Fibroblast of lung (primary cell): ENCODE measurements at regions not wholly inside any gene's neighbourhood (a gene's known extent, or its start where the extent isn't known, plus 50 kb on each side); places are given as distances from the start of the nearest gene placed in this dataset.

Source experiments
- EZH2 ChIP-seq: IDR thresholded peaks from 2 replicates; pipeline ENCODE4 v1.5.1; 2012; ENCODE audit warnings: low read length, control low read depth, mild to moderate bottlenecking; ENCODE audit errors: missing control alignments
- TF ChIP-seq, protein P1 (sequence below), 2 donors: IDR thresholded peaks in 1 of 2; conservative IDR thresholded peaks in 1 of 2; 1 replicate in 1 of 2; 2 replicates in 1 of 2; pipeline ENCODE4 v1.5.1; 2011 to 2012; ENCODE audit warnings: low read length in 2 of 2, control low read depth in 1 of 2, inconsistent platforms in 1 of 2, low read depth in 1 of 2, mild to moderate bottlenecking in 1 of 2

DNA sequence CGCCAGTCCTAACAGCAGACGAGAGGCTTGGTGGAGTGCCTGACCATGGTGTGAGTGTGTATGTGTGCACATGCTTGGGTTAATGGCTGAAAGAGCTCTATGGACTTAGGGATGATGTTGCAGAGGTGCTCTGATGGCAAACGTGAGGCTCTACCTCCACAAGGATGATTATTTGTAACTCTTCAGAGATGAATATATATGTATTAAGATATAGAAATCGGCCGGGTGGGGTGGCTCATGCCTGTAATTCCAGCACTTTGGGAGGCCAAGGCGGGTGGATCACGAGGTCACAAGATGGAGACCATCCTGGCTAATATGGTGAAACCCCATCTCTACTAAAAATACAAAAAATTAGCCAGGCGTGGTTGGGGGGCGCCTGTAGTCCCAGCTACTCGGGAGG is 253.4 kb upstream of the CDH18 start:
- TF ChIP-seq EZH2: no peak
- TF ChIP-seq, protein P1, sequence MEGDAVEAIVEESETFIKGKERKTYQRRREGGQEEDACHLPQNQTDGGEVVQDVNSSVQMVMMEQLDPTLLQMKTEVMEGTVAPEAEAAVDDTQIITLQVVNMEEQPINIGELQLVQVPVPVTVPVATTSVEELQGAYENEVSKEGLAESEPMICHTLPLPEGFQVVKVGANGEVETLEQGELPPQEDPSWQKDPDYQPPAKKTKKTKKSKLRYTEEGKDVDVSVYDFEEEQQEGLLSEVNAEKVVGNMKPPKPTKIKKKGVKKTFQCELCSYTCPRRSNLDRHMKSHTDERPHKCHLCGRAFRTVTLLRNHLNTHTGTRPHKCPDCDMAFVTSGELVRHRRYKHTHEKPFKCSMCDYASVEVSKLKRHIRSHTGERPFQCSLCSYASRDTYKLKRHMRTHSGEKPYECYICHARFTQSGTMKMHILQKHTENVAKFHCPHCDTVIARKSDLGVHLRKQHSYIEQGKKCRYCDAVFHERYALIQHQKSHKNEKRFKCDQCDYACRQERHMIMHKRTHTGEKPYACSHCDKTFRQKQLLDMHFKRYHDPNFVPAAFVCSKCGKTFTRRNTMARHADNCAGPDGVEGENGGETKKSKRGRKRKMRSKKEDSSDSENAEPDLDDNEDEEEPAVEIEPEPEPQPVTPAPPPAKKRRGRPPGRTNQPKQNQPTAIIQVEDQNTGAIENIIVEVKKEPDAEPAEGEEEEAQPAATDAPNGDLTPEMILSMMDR (conservative IDR thresholded peaks at IDR 0.05 in 1 of 2, IDR thresholded peaks at IDR 0.05 in 1 of 2; ENCODE audit: low read depth in 1 of 2, low read length in 2 of 2): no peak
